GM19324 (cell line): ENCODE measurements at regions not wholly inside any gene's neighbourhood (a gene's known extent, or its start where the extent isn't known, plus 50 kb on each side); places are given as distances from the start of the nearest gene placed in this dataset.
"Not testable (repeated sequence)": the region's sequence is repeated elsewhere in the genome, so short reads cannot be mapped to it uniquely, and the experiment has no call there.

Experiments
- ATAC-seq: cut with Tn5 transposase; IDR thresholded peaks from one replicate; pipeline ENCODE4 v1.9.1; 2021; ENCODE audit warnings: mild to moderate bottlenecking, moderate library complexity; ENCODE audit not compliant: unreplicated experiment, low FRiP score

- ATAC-seq: no peak
Measured at GRCh38 chr3:171915275-171915674, 72.1 kb downstream of the TMEM212 start.

GRCh38 chr3:171916888-171917287 is 73.7 kb downstream of the TMEM212 start:
- no peak for ATAC-seq

- ATAC-seq: not testable (repeated sequence)
Measured at GRCh38 chr3:171922629-171923028, 79.5 kb downstream of the TMEM212 start.

- not testable (repeated sequence) for ATAC-seq
Measured at GRCh38 chr3:171923668-171924067, 80.5 kb downstream of the TMEM212 start.

GRCh38 chr3:171924864-171925263 is 81.7 kb downstream of the TMEM212 start:
- not testable (repeated sequence) for ATAC-seq

GRCh38 chr3:171932153-171932611 is 89.0 kb downstream of the TMEM212 start:
- ATAC-seq: no peak

GRCh38 chr3:171933441-171933840 is 90.3 kb downstream of the TMEM212 start:
- ATAC-seq: no peak

- ATAC-seq: no peak
Measured at GRCh38 chr3:171935261-171936123, 92.3 kb downstream of the TMEM212 start.

- ATAC-seq: no peak
Measured at GRCh38 chr3:171936191-171936841, 93.2 kb downstream of the TMEM212 start.

GRCh38 chr3:171939578-171939977 is 96.4 kb downstream of the TMEM212 start:
- no peak for ATAC-seq

GRCh38 chr3:171940151-171940649 is 97.1 kb downstream of the TMEM212 start:
- no peak for ATAC-seq

GRCh38 chr3:171943262-171944117 is 95.9 kb upstream of the FNDC3B start:
- no peak for ATAC-seq

- no peak for ATAC-seq
Measured at GRCh38 chr3:171944118-171945016, 95.0 kb upstream of the FNDC3B start.

- no peak for ATAC-seq
Measured at GRCh38 chr3:171948674-171949073, 90.7 kb upstream of the FNDC3B start.

- ATAC-seq: no peak
Measured at GRCh38 chr3:171949554-171949953, 89.8 kb upstream of the FNDC3B start.

GRCh38 chr3:171950373-171950772 is 89.0 kb upstream of the FNDC3B start:
- no peak for ATAC-seq

- ATAC-seq: no peak
Measured at GRCh38 chr3:171951597-171951996, 87.8 kb upstream of the FNDC3B start.

GRCh38 chr3:171953301-171954022 is 85.9 kb upstream of the FNDC3B start:
- ATAC-seq: no peak
